HepG2 (cell line): ENCODE measurements at regions not wholly inside any gene's neighbourhood (a gene's known extent, or its start where the extent isn't known, plus 50 kb on each side); places are given as distances from the start of the nearest gene placed in this dataset.

Experiments
- ATAC-seq: fragments of 200-7000 bp; cut with Tn5 transposase; 3 replicates; pipeline ENCODE4 v1.9.1; 2020; ENCODE audit warnings: mild to moderate bottlenecking, moderate library complexity
- BruUV-seq: library from RNA; stranded (reverse); fragments of 400-500 nt; replicated peaks from 2 replicates; lab custom pipeline; 2021; lab: Mats Ljungman, UMichigan
- CTCF ChIA-PET: fragments of 300-600 bp; formaldehyde crosslinking; extraction: SDS; loops from one replicate; lab custom pipeline; 2021; ENCODE audit warnings: low total read pairs, inconsistent platforms, low intra/inter-chr PET ratio; lab: Yijun Ruan, JAX
- POLR2A ChIA-PET: fragments of 350-600 bp; sonication (Branson Sonifier 250); formaldehyde crosslinking; loops from one replicate; lab custom pipeline; 2020; ENCODE audit warnings: antibody characterized with exemption, inconsistent platforms; lab: Yijun Ruan, JAX
- DNase-seq: peaks from one replicate; pipeline ENCODE4 v3.0.0-alpha.2; 2015; ENCODE audit warnings: low spot score
- FAIRE-seq: peaks from 3 replicates; lab custom pipeline; 2011; peaks lifted over from hg19 to GRCh38; lab: Jason Lieb, UNC
- H2AFZ ChIP-seq: one replicate; pipeline ENCODE4 v1.6.1; 2011; ENCODE audit warnings: low read length, inconsistent platforms
- H3K27ac ChIP-seq: fragments of 300-600 bp; 3 replicates; pipeline ENCODE4 v1.8.0; 2011; ENCODE audit warnings: mixed run types, mild to moderate bottlenecking, mixed read lengths, low read length, inconsistent platforms; ENCODE audit not compliant: insufficient read depth; ENCODE audit errors: extremely low read length
- H3K27me3 ChIP-seq, 2 experiments: fragments of 200-600 bp in 1 of 2; 2 replicates in 1 of 2; 3 replicates in 1 of 2; pipeline versions ENCODE4 v1.6.0 to v1.8.0; 2011; ENCODE audit warnings: low read length in 2 of 2, mild to moderate bottlenecking in 2 of 2, moderate library complexity in 2 of 2, inconsistent platforms in 1 of 2; ENCODE audit not compliant: insufficient read depth in 2 of 2, control insufficient read depth in 1 of 2
- H3K36me3 ChIP-seq, 2 experiments: fragments of 200-600 bp in 1 of 2; replicated peaks in 1 of 2; 2 replicates in 1 of 2; 3 replicates in 1 of 2; pipeline versions ENCODE4 v1.5.1 to v1.8.0; 2011; ENCODE audit warnings: low read length in 2 of 2, inconsistent platforms in 1 of 2; ENCODE audit not compliant: insufficient read depth in 2 of 2, control insufficient read depth in 1 of 2
- H3K4me1 ChIP-seq: 2 replicates; pipeline ENCODE4 v1.5.1; 2012; ENCODE audit warnings: low read length, inconsistent platforms; ENCODE audit not compliant: insufficient read depth
- H3K4me2 ChIP-seq: 2 replicates; pipeline ENCODE4 v1.6.0; 2011; ENCODE audit warnings: low read depth, low read length, inconsistent platforms
- H3K4me3 ChIP-seq, 3 experiments: fragments of 200-600 bp in 1 of 3; sonication (generic), shearing (Covaris generic) in 1 of 3; replicated peaks in 1 of 3; 2 replicates each; pipeline ENCODE4 v1.5.1; 2011 to 2016; ENCODE audit warnings: low read length in 3 of 3, inconsistent platforms in 2 of 3, low read depth in 2 of 3, mild to moderate bottlenecking in 2 of 3, control low read depth in 1 of 3, mixed read lengths in 1 of 3; ENCODE audit not compliant: insufficient read depth in 1 of 3
- H3K79me2 ChIP-seq: one replicate; pipeline ENCODE4 v1.6.1; 2011; ENCODE audit warnings: low read length, inconsistent platforms; ENCODE audit not compliant: insufficient read depth
- H3K9ac ChIP-seq: 2 replicates; pipeline ENCODE4 v1.6.0; 2011; ENCODE audit warnings: mild to moderate bottlenecking, low read depth, low read length, inconsistent platforms; ENCODE audit not compliant: insufficient read depth
- H3K9me3 ChIP-seq: 2 replicates; pipeline ENCODE4 v1.5.1; 2012; ENCODE audit warnings: mild to moderate bottlenecking, low read length
- H4K20me1 ChIP-seq: 2 replicates; pipeline ENCODE4 v1.6.0; 2011; ENCODE audit warnings: inconsistent platforms, mild to moderate bottlenecking, low read length, moderate library complexity; ENCODE audit not compliant: insufficient read depth
- HNRNPH1 ChIP-seq: fragments of 200-400 bp; formaldehyde crosslinking; optimal IDR thresholded peaks from 2 replicates; pipeline ENCODE3; 2017; ENCODE audit warnings: mild to moderate bottlenecking, low read depth, low read length
- PAF1 ChIP-seq: IDR thresholded peaks from 2 replicates; pipeline ENCODE4 v1.6.1; 2016; ENCODE audit warnings: missing genetic modification reagents, missing compliant biosample characterization
- STAG1 ChIP-seq: sonication (generic); formaldehyde crosslinking; IDR thresholded peaks from 2 replicates; pipeline ENCODE4 v1.4.0; 2020; ENCODE audit warnings: missing genetic modification reagents
- XBP1 ChIP-seq: sonication (generic); formaldehyde crosslinking; IDR thresholded peaks from 2 replicates; pipeline ENCODE4 v1.5.0; 2020; ENCODE audit warnings: missing genetic modification reagents
- ZFYVE20 ChIP-seq: sonication (generic); formaldehyde crosslinking; IDR thresholded peaks from 2 replicates; pipeline ENCODE4 v1.8.0; 2023; ENCODE audit warnings: low read depth, mild to moderate bottlenecking, moderate library complexity, missing genetic modification reagents, borderline replicate concordance
- ZNF354B ChIP-seq: sonication (generic); formaldehyde crosslinking; IDR thresholded peaks from 2 replicates; pipeline ENCODE4 v1.8.0; 2022; ENCODE audit warnings: mild to moderate bottlenecking, missing genetic modification reagents
- ZSCAN29 ChIP-seq: sonication (generic); formaldehyde crosslinking; conservative IDR thresholded peaks from 2 replicates; pipeline ENCODE4 v1.4.0; 2020; ENCODE audit warnings: mild to moderate bottlenecking, missing genetic modification reagents
- ZSCAN31 ChIP-seq: sonication (generic); formaldehyde crosslinking; IDR thresholded peaks from 2 replicates; pipeline ENCODE4 v1.5.0; 2020; ENCODE audit warnings: low read depth, mild to moderate bottlenecking, missing genetic modification reagents
- WGBS: methylation state at CpG from one replicate; pipeline ENCODE4 v1.1.6; 2017; ENCODE audit warnings: low lambda C conversion rate; 5-methylcytosine and 5-hydroxymethylcytosine counted together
- in situ Hi-C: cut with HindIII; loops from 2 replicates; pipeline ENCODE4 v1.10.0; 2017; ENCODE audit warnings: low pct_unique_long_range_greater_than_20kb; ENCODE audit not compliant: extremely low pct_ligation_motif_present
- intact Hi-C: fragments of 100-400 bp; cut with micrococcal nuclease; formaldehyde crosslinking; loops from one replicate; pipeline ENCODE4 v1.10.0; 2022; ENCODE audit not compliant: unreplicated experiment
- TF ChIP-seq, protein P1 (sequence below): IDR thresholded peaks from 2 replicates; pipeline ENCODE4 v1.6.1; 2016; ENCODE audit warnings: missing compliant biosample characterization, missing genetic modification reagents, borderline replicate concordance
- TF ChIP-seq, protein P2 (sequence below): IDR thresholded peaks from 2 replicates; pipeline ENCODE4 v1.6.1; 2016; ENCODE audit warnings: control low read depth
- TF ChIP-seq, protein P3 (sequence below), 2 experiments: IDR thresholded peaks; 2 replicates each; pipeline ENCODE4 v1.6.1; 2011 to 2012; ENCODE audit warnings: low read length in 2 of 2, borderline replicate concordance in 1 of 2, low read depth in 1 of 2, mild to moderate bottlenecking in 1 of 2, moderate library complexity in 1 of 2
- TF ChIP-seq, protein P4 (sequence below): sonication (generic); formaldehyde crosslinking; IDR thresholded peaks from 2 replicates; pipeline ENCODE4 v1.5.0; 2020; ENCODE audit warnings: mild to moderate bottlenecking, missing genetic modification reagents

DNA sequence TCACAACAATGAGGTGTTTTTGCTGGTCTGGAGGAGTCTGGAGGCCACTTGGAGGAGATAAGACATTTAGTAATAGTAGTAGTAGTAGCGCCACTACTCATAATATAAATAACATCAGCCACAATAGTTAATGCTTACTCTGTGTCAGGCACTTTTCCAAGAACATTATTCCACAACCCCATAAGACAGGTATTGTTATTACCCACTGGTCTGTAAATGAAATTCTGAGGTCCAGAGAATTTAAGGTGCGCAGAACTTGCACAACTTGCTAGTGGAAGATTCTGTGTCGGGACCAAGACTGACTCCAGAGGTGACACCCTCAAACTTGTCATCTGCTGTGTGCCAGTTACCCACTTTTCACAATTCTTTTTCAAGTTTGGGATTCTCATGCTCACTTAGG is 106.5 kb downstream of the MRM1 start:
- POLR2A ChIA-PET, result no interaction called here
- ATAC-seq, result no peak
- H3K4me2 ChIP-seq, result no peak overlapping the region
- no peaks in the 10 kb centered on the region for H3K36me3 ChIP-seq
- no peak overlapping the region for H3K9ac ChIP-seq
- no peak overlapping the region for H3K27ac ChIP-seq
- 63% methylated on average over 3 of the region's 3 CpGs for WGBS
- H4K20me1 ChIP-seq, result 0 out of 2 replicates have a peak, but pooled peaks cover 2% of the 10 kb centered on the region
- no peak for DNase-seq
- intact Hi-C loops, result loop anchor here (2.0 kb wide), 1 partner anchor 79 kb away; no protein-coding TSS in a partner anchor
- TF ChIP-seq, protein P1, sequence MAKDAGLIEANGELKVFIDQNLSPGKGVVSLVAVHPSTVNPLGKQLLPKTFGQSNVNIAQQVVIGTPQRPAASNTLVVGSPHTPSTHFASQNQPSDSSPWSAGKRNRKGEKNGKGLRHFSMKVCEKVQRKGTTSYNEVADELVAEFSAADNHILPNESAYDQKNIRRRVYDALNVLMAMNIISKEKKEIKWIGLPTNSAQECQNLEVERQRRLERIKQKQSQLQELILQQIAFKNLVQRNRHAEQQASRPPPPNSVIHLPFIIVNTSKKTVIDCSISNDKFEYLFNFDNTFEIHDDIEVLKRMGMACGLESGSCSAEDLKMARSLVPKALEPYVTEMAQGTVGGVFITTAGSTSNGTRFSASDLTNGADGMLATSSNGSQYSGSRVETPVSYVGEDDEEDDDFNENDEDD (CRISPR knock-in tag), result no peak
- TF ChIP-seq STAG1 (CRISPR knock-in tag), result no peak
- TF ChIP-seq, protein P2, sequence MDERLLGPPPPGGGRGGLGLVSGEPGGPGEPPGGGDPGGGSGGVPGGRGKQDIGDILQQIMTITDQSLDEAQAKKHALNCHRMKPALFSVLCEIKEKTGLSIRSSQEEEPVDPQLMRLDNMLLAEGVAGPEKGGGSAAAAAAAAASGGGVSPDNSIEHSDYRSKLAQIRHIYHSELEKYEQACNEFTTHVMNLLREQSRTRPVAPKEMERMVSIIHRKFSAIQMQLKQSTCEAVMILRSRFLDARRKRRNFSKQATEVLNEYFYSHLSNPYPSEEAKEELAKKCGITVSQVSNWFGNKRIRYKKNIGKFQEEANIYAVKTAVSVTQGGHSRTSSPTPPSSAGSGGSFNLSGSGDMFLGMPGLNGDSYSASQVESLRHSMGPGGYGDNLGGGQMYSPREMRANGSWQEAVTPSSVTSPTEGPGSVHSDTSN (CRISPR knock-in tag), result no peak
- TF ChIP-seq ZSCAN29, result no peak
- TF ChIP-seq HNRNPH1, result no peak
- no peak for TF ChIP-seq ZSCAN31 (CRISPR knock-in tag)
- TF ChIP-seq ZFYVE20 (CRISPR knock-in tag), result no peak
- no peak for TF ChIP-seq PAF1
- TF ChIP-seq, protein P3, sequence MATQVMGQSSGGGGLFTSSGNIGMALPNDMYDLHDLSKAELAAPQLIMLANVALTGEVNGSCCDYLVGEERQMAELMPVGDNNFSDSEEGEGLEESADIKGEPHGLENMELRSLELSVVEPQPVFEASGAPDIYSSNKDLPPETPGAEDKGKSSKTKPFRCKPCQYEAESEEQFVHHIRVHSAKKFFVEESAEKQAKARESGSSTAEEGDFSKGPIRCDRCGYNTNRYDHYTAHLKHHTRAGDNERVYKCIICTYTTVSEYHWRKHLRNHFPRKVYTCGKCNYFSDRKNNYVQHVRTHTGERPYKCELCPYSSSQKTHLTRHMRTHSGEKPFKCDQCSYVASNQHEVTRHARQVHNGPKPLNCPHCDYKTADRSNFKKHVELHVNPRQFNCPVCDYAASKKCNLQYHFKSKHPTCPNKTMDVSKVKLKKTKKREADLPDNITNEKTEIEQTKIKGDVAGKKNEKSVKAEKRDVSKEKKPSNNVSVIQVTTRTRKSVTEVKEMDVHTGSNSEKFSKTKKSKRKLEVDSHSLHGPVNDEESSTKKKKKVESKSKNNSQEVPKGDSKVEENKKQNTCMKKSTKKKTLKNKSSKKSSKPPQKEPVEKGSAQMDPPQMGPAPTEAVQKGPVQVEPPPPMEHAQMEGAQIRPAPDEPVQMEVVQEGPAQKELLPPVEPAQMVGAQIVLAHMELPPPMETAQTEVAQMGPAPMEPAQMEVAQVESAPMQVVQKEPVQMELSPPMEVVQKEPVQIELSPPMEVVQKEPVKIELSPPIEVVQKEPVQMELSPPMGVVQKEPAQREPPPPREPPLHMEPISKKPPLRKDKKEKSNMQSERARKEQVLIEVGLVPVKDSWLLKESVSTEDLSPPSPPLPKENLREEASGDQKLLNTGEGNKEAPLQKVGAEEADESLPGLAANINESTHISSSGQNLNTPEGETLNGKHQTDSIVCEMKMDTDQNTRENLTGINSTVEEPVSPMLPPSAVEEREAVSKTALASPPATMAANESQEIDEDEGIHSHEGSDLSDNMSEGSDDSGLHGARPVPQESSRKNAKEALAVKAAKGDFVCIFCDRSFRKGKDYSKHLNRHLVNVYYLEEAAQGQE (IDR thresholded peaks at IDR 0.05; ENCODE audit: borderline replicate concordance in 1 of 2, low read depth in 1 of 2, low read length in 2 of 2), result no peak
- TF ChIP-seq XBP1 (CRISPR knock-in tag), result no peak
- TF ChIP-seq, protein P4, sequence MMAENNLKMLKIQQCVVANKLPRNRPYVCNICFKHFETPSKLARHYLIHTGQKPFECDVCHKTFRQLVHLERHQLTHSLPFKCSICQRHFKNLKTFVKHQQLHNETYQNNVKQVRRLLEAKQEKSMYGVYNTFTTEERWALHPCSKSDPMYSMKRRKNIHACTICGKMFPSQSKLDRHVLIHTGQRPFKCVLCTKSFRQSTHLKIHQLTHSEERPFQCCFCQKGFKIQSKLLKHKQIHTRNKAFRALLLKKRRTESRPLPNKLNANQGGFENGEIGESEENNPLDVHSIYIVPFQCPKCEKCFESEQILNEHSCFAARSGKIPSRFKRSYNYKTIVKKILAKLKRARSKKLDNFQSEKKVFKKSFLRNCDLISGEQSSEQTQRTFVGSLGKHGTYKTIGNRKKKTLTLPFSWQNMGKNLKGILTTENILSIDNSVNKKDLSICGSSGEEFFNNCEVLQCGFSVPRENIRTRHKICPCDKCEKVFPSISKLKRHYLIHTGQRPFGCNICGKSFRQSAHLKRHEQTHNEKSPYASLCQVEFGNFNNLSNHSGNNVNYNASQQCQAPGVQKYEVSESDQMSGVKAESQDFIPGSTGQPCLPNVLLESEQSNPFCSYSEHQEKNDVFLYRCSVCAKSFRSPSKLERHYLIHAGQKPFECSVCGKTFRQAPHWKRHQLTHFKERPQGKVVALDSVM (CRISPR knock-in tag), result no peak
- no peak for TF ChIP-seq ZNF354B (CRISPR knock-in tag)
- in situ Hi-C loops, result no loop called here
- no peak for FAIRE-seq
- H3K9me3 ChIP-seq, result no peaks in the 10 kb centered on the region
- CTCF ChIA-PET, result no interaction called here
- 0 out of 5 replicates have a peak, but pooled peaks cover 0 to 2% of the 10 kb centered on the region in 2 experiments for H3K27me3 ChIP-seq
- no peak overlapping the region for H2AFZ ChIP-seq
- no TSS peak for BruUV-seq
- no peaks in the 10 kb centered on the region for H3K4me1 ChIP-seq
- H3K79me2 ChIP-seq, result no peaks in the 10 kb centered on the region
- no peak overlapping the region for H3K4me3 ChIP-seq
